Hindlimb muscle (tissue), 1 donor: ENCODE measurements at regions not wholly inside any gene's neighbourhood (a gene's known extent, or its start where the extent isn't known, plus 50 kb on each side); places are given as distances from the start of the nearest gene placed in this dataset.
"Not testable (repeated sequence)": the region's sequence is repeated elsewhere in the genome, so short reads cannot be mapped to it uniquely, and the experiment has no call there.

ENCODE experiments used
- DNase-seq: peaks from one replicate; pipeline ENCODE4 v3.0.0-alpha.2; 2013

DNA sequence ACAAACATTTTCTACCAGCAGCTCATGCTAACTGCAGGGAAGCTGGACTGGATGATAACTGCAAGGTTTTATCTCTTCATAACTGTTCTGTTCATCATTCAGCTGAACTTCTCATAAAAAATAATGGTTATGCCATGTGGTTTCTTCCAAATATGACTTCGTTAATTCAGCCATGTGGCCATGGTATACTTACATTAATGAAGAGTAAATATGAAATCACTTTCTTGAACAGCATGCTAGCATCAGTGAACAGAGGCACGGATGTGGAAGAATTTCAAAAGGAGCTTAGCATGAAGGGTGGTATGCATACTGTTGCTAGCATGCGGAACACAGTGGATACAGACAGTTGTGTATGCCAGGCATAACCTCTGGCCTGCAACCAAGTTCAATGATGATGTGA is 1417.0 kb upstream of the CDH8 start:
- no peak for DNase-seq

DNA sequence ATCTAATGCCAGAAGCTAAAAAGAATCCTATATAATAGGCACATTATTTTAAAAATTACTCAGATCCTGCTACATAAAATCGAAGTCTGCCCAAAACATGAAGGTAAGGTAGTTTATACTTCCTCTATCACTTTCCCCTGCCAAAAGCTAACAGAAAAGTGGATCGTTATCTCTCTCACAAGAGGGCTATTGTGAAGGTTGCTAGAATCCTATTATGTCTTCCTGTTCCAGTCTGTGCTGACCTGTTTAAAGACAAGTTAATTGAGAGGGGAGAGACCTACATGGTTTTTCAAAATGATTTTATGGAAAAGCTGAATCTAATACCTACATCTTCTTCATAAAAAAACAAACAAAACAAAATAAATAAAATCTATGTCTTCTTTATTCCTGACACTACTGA is 1410.9 kb upstream of the CDH8 start:
- no peak for DNase-seq

DNA sequence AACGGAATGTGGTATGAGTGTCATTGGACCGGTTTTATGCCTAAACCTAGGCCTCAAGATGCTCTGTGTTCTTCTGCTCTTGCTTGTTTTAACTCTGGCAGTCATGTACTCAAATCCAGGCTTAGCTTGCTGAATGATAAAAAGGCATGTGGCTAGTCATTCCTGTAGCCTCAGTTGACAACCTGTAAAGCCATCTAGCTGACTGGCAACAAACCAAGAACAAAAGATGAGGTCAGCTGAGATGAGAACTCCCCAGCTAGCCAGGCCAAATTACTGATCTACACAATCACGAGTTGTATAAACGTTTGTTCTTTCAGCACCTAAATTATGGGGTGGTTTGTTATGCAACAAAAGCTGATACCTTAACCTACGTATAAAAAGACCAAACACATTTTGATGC is 1406.0 kb upstream of the CDH8 start:
- DNase-seq = no peak

DNA sequence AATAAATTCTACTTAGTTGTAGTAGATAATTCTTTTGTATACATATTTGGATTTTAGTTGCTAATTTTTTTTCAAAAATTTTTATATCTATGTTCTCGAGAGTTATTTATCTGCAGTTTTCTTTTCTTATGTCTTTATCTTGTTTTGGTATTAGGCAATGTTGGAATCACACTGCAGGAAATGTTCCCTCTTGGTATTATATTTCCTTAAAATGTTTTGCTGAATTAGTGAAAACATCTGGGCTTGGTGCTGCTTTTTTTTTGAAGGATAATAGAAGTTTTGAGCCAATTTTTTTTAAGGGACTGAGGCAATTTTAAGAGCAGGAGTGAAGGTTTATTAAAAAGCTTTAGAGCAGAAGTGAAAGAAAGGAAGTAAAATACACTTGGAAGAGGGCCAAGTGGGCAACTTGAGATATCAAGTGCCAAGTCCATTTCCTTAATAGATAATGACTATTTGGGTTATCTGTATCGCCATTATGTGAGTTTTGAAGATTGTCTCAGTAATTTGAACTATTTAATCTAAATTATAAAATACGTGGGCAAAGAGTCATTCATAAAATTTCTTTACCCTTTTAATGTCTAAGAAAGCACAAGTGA is 1390.1 kb upstream of the CDH8 start:
- no peak for DNase-seq

DNA sequence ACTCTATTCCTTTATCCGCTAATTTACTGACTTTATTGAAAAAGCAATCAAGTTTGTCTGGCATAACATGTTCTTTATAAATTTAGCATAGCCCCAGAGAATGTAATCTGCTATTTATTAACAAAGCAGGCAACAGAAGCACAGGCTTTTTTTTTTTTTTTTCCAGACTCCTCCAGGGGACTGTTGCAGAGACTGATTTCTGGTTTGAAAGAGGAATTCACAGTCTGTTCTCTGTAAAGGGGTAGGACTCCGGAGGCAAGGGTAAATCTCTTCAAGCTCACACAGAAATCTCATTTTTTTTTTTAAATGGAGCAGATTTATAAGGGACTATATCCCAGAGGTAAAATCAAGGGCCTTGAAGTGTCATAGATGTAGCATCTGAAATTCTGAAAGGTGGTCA is 1386.5 kb upstream of the CDH8 start:
- no peak for DNase-seq

DNA sequence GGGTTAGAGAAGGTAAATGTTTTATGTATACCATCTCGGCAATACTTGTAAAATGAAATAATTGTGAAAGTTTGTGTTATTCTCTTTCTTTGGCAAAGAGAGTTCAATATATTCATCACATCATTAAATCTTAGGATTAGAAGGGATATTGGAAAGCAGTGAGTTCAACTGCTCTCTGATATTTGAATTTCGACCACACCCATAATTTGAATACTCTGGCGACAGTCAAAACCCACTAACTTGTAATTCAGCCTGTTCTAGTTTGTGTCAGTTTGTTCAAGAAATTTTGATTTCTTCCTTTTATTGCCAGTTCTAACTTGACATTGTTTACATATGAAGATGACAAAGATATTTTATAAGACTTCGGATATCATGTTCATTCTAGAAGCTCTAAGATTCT is 1380.5 kb upstream of the CDH8 start:
- DNase-seq = no peak

DNA sequence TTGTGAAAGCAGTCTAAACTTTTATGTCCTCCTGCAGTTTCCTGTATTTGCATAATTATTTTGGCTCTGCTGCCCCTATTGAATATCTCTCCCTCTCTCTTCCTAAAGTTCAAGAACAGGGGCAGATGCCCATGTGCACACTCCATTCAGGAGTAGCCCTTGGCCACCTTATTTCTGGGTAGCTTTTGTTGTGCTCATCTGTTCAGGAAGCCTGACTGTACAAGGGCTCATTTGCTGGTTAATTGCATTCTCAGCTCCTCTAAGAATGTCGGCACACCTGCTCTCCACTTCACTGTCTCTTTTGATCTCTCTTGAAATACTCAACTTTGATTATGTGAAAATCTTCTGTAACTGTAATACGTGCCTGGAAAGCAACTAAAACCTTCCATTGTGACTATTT is 1378.8 kb upstream of the CDH8 start:
- no peak for DNase-seq

DNA sequence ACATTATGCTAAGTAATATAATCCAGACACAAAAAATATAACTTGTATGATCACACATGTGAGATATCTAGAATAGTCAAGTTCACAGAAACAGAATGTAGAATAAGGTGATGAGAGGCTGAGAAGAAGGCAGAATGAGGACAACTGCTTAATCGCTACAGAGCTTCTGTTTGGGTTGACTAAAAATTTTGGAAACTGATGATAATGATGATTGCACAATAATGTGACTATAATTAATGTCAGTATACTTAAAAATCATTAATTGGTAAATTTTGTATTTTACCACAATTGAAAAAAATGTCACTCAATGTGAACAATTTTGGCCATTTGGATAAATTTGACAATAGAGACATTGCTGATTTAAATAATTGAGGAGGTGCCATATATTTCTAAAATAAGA is 1374.4 kb upstream of the CDH8 start:
- no peak for DNase-seq

DNA sequence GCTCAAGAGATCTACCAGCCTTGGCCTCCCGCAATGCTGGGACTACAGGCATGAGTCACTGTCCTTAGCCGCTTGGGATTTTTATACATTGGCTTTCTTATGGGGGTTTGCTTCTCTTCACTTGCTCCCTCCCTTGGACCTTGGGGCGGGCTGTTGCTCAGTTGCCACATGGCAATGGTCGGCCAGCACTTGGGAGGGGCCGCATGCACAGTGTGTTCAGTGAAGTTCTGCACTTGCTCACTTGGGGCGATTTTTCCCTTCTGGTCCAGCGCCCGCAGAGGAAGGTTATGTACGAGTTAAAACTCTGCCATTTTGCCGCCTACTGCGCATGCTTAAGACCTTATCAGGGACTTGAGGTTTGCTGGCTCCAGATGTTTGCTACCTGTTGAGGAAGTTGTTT is 1367.6 kb upstream of the CDH8 start:
- no peak for DNase-seq

DNA sequence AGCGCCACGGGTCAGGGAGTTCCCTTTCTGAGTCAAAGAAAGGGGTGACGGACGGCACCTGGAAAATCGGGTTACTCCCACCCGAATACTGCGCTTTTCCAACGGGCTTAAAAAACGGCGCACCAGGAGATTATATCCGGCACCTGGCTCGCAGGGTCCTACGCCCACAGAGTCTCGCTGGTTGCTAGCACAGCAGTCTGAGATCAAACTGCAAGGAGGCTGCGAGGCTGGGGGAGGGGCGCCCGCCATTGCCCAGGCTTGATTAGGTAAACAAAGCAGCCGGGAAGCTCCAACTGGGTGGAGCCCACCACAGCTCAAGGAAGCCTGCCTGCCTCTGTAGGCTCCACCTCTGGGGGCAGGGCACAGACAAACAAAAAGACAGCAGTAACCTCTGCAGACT is 1352.0 kb upstream of the CDH8 start:
- not testable (repeated sequence) for DNase-seq

DNA sequence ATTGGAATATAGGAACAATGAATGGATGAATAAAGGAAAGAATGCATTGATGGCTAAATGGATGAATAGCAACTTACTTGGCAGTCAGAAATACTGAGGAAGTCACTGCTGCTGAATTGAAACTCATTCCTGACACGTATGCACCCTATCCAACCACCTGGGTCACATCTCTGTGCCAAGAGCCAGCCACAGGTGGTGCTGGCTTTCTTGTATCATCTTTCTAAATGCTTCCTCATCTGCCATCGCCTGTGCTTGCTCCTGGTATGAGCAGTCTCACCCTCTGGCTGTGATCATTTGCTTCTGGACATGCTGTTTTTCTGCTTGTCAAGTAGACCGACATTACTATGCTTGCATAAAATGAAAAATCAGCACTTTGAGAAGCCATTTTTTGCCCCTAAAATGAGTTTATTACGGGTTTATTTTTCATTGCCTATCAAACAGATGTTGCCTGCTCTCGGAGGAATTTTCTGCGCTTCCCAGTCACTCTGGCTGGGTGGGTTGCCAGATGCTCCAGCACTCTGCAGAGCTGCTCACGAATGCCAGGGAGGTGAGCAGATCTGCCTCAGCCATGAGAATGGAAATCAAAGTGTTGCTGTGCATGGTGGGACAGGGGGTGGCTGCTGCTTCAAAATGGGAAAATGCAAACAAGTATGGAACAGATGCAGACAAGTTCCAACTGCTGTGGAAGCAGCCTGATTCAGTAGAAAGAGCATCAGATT is 1349.6 kb upstream of the CDH8 start:
- no peak for DNase-seq

DNA sequence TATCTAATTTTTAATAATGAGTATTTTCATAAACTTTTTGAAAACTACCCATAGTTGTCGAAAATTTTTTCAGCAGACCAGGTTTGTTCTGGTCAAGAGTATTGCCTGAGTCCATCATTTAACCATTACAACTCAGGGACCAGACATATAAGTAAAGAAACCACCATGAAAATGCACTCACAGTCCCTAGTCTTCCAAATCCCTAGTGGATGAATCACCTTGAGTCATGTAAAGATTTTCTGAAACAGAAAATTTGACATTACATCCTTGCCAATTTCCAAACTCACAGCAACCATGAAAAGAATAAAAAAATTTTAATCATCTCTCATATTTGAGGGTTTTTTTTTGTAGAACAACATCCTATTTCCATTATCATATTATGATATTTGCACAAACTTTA is 1337.5 kb upstream of the CDH8 start:
- DNase-seq = no peak

DNA sequence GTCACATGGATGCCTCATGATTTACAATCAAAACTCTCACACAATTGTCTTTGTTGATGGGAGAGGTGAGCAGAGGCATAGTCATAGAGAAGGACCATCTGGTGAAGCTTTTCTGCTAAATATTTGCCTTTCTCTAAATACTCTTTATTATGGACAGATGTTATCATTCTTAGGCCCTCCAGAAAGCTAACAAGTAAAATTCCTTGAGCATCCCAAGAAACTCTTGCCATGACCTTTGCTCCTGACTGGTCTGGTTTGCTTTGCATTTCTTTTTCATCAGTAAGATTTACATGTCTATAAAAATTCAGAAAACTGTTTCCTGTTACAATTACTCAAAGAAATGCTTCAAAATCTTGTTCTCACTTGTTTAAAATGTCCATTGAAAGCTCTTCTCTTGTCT is 1336.6 kb upstream of the CDH8 start:
- DNase-seq = no peak

DNA sequence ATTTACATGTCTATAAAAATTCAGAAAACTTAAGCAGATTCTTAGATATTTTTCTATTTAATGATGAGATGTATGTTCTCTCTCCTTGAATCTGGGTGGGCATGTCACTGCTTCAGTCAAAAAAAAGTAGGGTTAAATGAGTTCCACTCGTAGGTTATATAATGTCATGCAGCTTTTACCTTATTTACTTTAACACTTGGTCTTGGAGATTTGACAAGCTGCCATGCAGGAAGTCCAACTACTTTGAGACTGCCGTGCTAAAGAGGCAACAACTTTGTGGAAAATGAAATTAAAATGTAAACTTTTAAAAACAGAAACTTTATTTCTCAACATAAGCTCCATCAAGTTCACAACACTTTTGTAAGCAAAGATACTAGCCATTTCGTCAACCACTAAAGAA is 1336.0 kb upstream of the CDH8 start:
- no peak for DNase-seq

DNA sequence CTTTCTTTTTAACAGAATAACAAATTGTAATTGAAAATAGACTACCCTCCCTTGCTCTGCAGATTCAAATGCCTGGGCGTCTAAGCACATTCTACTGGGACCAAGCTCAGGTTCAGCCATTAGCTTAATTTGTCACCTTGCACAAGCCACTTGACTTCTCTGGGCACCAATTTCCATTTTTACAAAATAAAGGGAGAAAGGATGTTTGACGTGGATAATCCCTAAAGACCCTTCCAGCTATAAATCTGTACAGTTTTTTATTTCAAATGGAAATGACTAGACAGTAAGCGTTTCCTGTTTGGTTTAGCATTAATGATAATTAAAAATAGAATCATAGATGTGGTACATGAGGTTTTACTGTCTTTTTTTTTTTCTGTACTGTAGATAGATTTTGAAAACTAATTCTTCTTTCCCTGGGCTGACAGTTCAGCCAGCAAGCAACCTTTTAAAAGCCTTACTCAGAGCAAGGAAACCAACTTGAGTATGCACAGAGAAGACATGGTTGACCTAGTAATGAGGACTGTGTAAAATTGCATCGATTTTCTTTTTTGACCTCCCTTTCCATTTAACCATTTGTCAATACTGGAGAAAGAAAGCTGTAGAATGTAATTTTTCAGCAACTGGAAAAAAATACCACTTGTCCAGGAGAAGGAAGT is 1329.5 kb upstream of the CDH8 start:
- DNase-seq = no peak

DNA sequence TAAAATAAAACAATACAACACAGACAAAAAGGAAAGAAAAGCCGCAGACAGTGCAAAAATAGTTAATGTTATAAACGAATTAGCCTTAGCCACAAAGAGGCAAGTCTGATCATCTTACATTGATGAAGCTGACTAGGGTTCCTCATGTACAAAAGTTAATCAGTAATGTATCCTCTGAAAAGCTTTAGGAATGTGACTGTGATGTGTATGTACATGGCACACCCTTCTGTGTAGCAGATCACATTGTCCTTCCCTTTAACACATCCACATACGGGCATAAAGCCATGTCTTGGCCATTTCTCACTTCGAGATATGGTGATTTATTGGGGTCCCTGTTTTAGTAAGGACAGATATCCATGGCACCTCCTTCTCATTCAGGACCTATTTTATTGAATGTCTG is 1327.5 kb upstream of the CDH8 start:
- DNase-seq = no peak

DNA sequence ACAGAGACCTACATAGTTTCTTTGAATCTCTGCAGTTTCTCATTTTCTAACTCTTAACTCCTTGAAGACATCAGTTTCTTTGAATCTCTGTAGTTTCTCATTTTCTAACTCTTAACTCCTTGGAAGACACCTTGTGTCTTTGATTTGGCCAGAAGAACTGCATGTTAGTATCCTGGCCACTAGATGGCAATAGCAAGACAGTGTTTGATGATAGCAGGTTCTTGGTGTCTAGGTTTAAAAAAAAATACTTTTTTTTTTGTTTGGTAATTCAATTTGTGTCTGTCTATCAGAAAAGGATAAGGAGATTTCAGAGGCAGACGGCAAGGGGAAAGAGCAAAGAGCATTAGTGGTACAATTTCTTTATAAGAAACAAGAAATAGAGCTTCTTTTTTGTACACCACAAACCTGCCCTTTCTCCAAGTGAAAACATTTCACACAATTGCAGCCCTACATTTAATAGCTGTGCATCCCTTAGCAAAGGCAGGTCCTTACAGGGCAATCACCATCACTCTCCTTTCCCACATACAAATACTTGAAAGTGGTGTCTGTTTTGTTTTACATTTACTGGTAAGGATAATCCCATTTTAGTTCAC is 1324.9 kb upstream of the CDH8 start:
- DNase-seq = peak; percentile 13

DNA sequence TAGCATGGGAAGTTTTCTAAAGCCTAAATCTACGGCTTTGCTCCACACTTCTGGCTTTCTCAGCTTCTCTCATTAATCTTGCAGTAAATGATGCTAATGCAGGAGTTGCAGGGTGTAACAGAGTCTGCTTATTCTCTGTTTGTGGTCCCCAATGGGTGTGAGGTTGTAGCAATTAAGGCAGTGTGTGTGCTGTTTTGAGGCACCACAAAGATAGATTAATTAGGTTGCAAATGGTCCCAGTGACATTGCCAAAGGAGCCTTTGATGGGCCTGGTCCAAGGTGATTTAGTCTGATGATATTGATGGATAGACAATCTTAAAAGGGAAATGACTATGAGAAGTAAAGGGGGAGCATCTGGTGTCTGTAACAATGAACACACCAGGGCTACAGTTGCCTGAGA is 1313.7 kb upstream of the CDH8 start:
- no peak for DNase-seq

DNA sequence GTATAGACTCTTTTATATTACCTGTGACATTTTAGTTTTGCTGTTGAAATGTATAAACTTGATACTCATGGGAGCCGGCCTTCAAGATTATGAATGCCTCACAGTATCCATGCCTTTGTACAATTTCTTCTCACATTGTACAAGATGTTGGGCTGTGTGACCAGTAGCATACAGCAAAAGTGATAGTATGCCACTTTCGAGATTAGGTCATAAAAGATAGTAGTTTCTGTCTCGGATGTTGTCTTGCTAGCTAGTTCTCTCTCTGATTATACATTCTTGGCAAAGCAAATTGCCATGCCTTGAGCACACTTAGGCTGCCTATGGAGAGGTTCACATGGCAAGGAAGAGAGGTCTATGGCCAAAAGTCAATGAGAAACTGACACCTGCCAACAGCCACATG is 1309.8 kb upstream of the CDH8 start:
- DNase-seq = no peak

DNA sequence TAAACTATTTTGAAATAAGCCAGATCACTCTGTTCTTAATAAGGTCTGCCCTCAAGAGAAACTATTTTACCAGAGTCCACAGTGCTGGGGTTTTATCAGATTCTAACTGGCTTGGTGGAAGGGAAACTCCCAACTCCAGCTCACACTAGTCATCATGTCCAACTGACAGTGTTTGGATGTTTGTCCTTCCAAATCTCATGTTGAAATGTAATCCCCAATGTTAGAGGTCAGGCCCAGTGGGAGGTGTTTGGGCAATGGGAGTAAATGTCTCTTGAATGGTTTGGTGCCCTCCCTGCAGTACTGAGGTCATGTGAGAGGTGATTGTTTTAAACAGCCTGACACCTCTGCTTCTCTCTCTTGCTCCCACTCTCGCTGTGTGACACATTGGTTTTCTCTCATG is 1301.0 kb upstream of the CDH8 start:
- DNase-seq = no peak

DNA sequence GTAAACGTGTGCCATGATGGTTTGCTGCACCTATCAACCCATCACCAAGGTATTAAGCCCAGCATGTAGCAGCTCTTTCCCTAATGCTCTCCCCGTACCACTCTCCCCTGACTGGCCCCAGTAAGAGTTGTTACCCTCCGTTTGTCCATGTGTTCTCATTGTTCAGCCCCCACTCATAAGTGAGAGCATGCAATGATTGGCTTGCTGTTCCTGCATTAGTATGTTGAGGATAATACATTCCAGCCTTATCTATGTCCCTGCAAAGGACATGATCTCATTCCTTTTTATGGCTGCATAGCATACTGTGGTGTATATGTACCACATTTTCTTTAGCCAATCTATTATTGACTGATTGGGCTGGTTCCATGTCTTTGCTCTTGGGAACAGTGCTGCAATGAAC is 1294.9 kb upstream of the CDH8 start:
- DNase-seq = no peak

DNA sequence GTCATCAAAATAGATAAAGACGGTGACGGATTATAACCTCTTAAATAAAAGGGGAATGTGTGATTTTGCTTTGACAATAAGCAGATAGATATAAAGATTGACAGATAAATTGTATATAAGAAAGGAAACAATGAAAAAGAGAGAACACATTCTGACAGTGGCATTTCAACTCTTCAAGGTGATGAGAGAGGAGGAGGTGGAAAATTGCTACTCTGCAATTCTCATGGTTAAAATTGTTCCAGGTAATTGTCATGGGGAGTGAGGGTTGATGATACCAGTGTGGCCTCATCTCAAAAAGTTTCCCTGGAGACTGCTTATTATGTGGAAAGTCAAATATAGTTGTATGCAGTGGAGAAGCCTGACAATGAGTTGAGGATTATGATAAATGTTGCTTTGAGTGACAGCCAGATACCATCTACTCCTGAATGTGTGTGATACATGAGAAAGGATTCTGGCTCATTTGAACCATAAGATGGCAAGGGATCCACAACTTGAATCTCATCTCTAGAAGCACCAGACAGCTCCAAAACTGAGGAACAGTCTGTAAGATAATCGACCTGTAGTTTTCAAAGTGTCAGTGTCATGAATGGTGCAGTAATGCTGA is 1290.6 kb upstream of the CDH8 start:
- no peak for DNase-seq
